Liver (tissue), 8 donors: ENCODE measurements at regions not wholly inside any gene's neighbourhood (a gene's known extent, or its start where the extent isn't known, plus 50 kb on each side); places are given as distances from the start of the nearest gene placed in this dataset.

Experiments
- DNase-seq: peaks from one replicate; pipeline ENCODE4 v3.0.0-alpha.2; 2017; ENCODE audit warnings: low spot score
- H3K27ac ChIP-seq, 2 donors: one replicate each; pipeline ENCODE4 v1.7.0; 2013; ENCODE audit warnings: inconsistent platforms in 2 of 2, low read length in 2 of 2, control low read depth in 1 of 2, low read depth in 1 of 2, mild to moderate bottlenecking in 1 of 2
- H3K27me3 ChIP-seq, 4 donors: one replicate each; pipeline versions ENCODE4 v1.6.1 to v1.7.0; 2013; ENCODE audit warnings: low read length in 3 of 4, inconsistent platforms in 1 of 4, mild to moderate bottlenecking in 1 of 4, moderate library complexity in 1 of 4; ENCODE audit not compliant: control insufficient read depth in 4 of 4, insufficient read depth in 4 of 4
- H3K36me3 ChIP-seq, 4 donors: one replicate each; pipeline versions ENCODE4 v1.6.1 to v1.7.0; 2013; ENCODE audit warnings: low read length in 3 of 4, mild to moderate bottlenecking in 3 of 4, low read depth in 1 of 4, moderate library complexity in 1 of 4; ENCODE audit not compliant: control insufficient read depth in 4 of 4, insufficient read depth in 3 of 4
- H3K4me1 ChIP-seq, 4 donors: one replicate each; pipeline versions ENCODE4 v1.6.1 to v1.7.0; 2013; ENCODE audit warnings: low read length in 3 of 4, mild to moderate bottlenecking in 3 of 4, moderate library complexity in 1 of 4; ENCODE audit not compliant: control insufficient read depth in 4 of 4, insufficient read depth in 4 of 4
- H3K4me3 ChIP-seq, 3 donors: one replicate each; pipeline versions ENCODE4 v1.6.1 to v1.7.0; 2013; ENCODE audit warnings: low read length in 3 of 3, control low read depth in 1 of 3, low read depth in 1 of 3, mild to moderate bottlenecking in 1 of 3
- H3K9ac ChIP-seq, 2 donors: one replicate each; pipeline ENCODE4 v1.7.0; 2013; ENCODE audit warnings: low read length in 2 of 2, mild to moderate bottlenecking in 2 of 2, moderate library complexity in 2 of 2, control low read depth in 1 of 2, low read depth in 1 of 2
- H3K9me3 ChIP-seq, 4 donors: one replicate each; pipeline versions ENCODE4 v1.6.1 to v1.7.0; 2013; ENCODE audit warnings: low read length in 3 of 4; ENCODE audit not compliant: control insufficient read depth in 4 of 4
- CTCF ChIP-seq: fragments of 150-350 bp; IDR thresholded peaks from 2 replicates; pipeline ENCODE4 v1.5.1; 2017; ENCODE audit warnings: improper control_type of control experiment, low read depth, low read length; ENCODE audit not compliant: missing input control
- FOXA1 ChIP-seq: IDR thresholded peaks from 2 replicates; pipeline ENCODE4 v1.6.1; 2016; ENCODE audit warnings: antibody characterized with exemption
- GABPA ChIP-seq, 2 donors: IDR thresholded peaks in 1 of 2; conservative IDR thresholded peaks in 1 of 2; 2 replicates each; pipeline ENCODE4 v1.6.1; 2016; ENCODE audit warnings: antibody characterized with exemption in 2 of 2, mild to moderate bottlenecking in 1 of 2, moderate library complexity in 1 of 2
- HNF4A ChIP-seq, 2 donors: conservative IDR thresholded peaks; 2 replicates each; pipeline ENCODE4 v1.6.1; 2016; ENCODE audit warnings: antibody characterized with exemption in 2 of 2, mild to moderate bottlenecking in 2 of 2
- HNF4G ChIP-seq: IDR thresholded peaks from 2 replicates; pipeline ENCODE4 v1.6.1; 2016; ENCODE audit warnings: antibody characterized with exemption
- MAX ChIP-seq: IDR thresholded peaks from 2 replicates; pipeline ENCODE4 v1.6.1; 2016; ENCODE audit warnings: antibody characterized with exemption
- NR2F2 ChIP-seq: IDR thresholded peaks from 2 replicates; pipeline ENCODE4 v1.6.1; 2016; ENCODE audit warnings: antibody characterized with exemption
- REST ChIP-seq: IDR thresholded peaks from 2 replicates; pipeline ENCODE4 v1.6.1; 2016; ENCODE audit warnings: antibody characterized with exemption, mild to moderate bottlenecking
- RXRA ChIP-seq, 2 donors: IDR thresholded peaks; 2 replicates each; pipeline ENCODE4 v1.6.1; 2017 to 2018; ENCODE audit warnings: antibody characterized with exemption in 2 of 2, mild to moderate bottlenecking in 1 of 2
- SP1 ChIP-seq: IDR thresholded peaks from 2 replicates; pipeline ENCODE4 v1.6.1; 2018; ENCODE audit warnings: antibody characterized with exemption, mild to moderate bottlenecking
- TAF1 ChIP-seq: conservative IDR thresholded peaks from 2 replicates; pipeline ENCODE4 v1.6.1; 2016; ENCODE audit warnings: antibody characterized with exemption, mild to moderate bottlenecking
- YY1 ChIP-seq: IDR thresholded peaks from 2 replicates; pipeline ENCODE4 v1.6.1; 2016; ENCODE audit warnings: antibody characterized with exemption, mild to moderate bottlenecking
- ZBTB33 ChIP-seq: IDR thresholded peaks from 2 replicates; pipeline ENCODE4 v1.6.1; 2016; ENCODE audit warnings: antibody characterized with exemption
- WGBS: extraction: QIAGEN DNeasy Blood & Tissue Kit; methylation state at CpG from one replicate; pipeline ENCODE4 v1.1.7; 2013; 5-methylcytosine and 5-hydroxymethylcytosine counted together
- donor health status: healthy.
- donor health status: healthy.
- donor health status: healthy.
- donor health status: healthy.
- donor health status: healthy.

- H3K27ac ChIP-seq, result no peak overlapping the region
Observed at GRCh38 chr3:64748244-64748904, 60.6 kb upstream of the ADAMTS9 start.

More at GRCh38 chr3:64748244-64748904, 60.6 kb upstream of the ADAMTS9 start:
- H3K4me3 ChIP-seq, result no peak overlapping the region
- no peak overlapping the region for H3K9ac ChIP-seq
- H3K27me3 ChIP-seq, result no peaks in the 10 kb centered on the region
- peaks cover 0 to 2% (median 0%) of the 10 kb centered on the region in 4 donors for H3K9me3 ChIP-seq
- no peaks in the 10 kb centered on the region for H3K4me1 ChIP-seq
- no peak for DNase-seq
- no peak for TF ChIP-seq SP1
- TF ChIP-seq HNF4A (conservative IDR thresholded peaks at IDR 0.05), result no peak
- TF ChIP-seq ZBTB33, result no peak
- TF ChIP-seq YY1, result no peak
- no peak for TF ChIP-seq HNF4G
- TF ChIP-seq CTCF, result no peak
- no peak for TF ChIP-seq NR2F2
- no peak for TF ChIP-seq TAF1
- no peak for TF ChIP-seq GABPA (IDR thresholded peaks at IDR 0.05 in 1 of 2, conservative IDR thresholded peaks at IDR 0.05 in 1 of 2)
- no peak for TF ChIP-seq MAX
- no peak for TF ChIP-seq FOXA1
- TF ChIP-seq RXRA (IDR thresholded peaks at IDR 0.05), result no peak
- no peak for TF ChIP-seq REST
- WGBS, result 83% methylated on average over 6 of the region's 6 CpGs
- no peaks in the 10 kb centered on the region for H3K36me3 ChIP-seq
